Neuronal stem cell (in vitro differentiated cells): ENCODE measurements at regions not wholly inside any gene's neighbourhood (a gene's known extent, or its start where the extent isn't known, plus 50 kb on each side); places are given as distances from the start of the nearest gene placed in this dataset.

Experiments
- DNase-seq: peaks from one replicate; pipeline ENCODE4 v3.0.0-alpha.2; 2013; ENCODE audit warnings: low spot score
- H2AFZ ChIP-seq: one replicate; pipeline ENCODE4 v1.6.1; 2013; ENCODE audit warnings: mild to moderate bottlenecking, low read length, inconsistent platforms
- H2AK5ac ChIP-seq: 2 replicates; pipeline ENCODE4 v1.6.1; 2013; ENCODE audit warnings: low read depth, mild to moderate bottlenecking, inconsistent platforms, low read length, moderate library complexity, mixed read lengths
- H2BK120ac ChIP-seq: 2 replicates; pipeline ENCODE4 v1.6.1; 2013; ENCODE audit warnings: low read depth, mild to moderate bottlenecking, inconsistent platforms, low read length, moderate library complexity, mixed read lengths
- H2BK12ac ChIP-seq: one replicate; pipeline ENCODE4 v1.6.1; 2013; ENCODE audit warnings: low read length, inconsistent platforms
- H2BK15ac ChIP-seq: 2 replicates; pipeline ENCODE4 v1.6.1; 2013; ENCODE audit warnings: mild to moderate bottlenecking, low read length, inconsistent platforms, mixed read lengths
- H2BK5ac ChIP-seq: one replicate; pipeline ENCODE4 v1.6.1; 2013; ENCODE audit warnings: inconsistent platforms, mild to moderate bottlenecking, low read length, moderate library complexity
- H3K14ac ChIP-seq: one replicate; pipeline ENCODE4 v1.6.1; 2013; ENCODE audit warnings: low read length, inconsistent platforms
- H3K18ac ChIP-seq: 2 replicates; pipeline ENCODE4 v1.6.1; 2013; ENCODE audit warnings: low read length, inconsistent platforms
- H3K23ac ChIP-seq: 2 replicates; pipeline ENCODE4 v1.6.1; 2013; ENCODE audit warnings: low read depth, mild to moderate bottlenecking, mixed read lengths, low read length, inconsistent platforms; ENCODE audit not compliant: poor library complexity
- H3K27ac ChIP-seq: replicated peaks from 3 replicates; pipeline ENCODE4 v1.5.1; 2013; ENCODE audit warnings: low read length, inconsistent platforms
- H3K27me3 ChIP-seq, 3 experiments: 2 replicates each; pipeline ENCODE4 v1.6.1; 2013; ENCODE audit warnings: low read length in 3 of 3, mild to moderate bottlenecking in 2 of 3, inconsistent platforms in 1 of 3, low read depth in 1 of 3, mixed read lengths in 1 of 3, moderate library complexity in 1 of 3; ENCODE audit not compliant: control insufficient read depth in 3 of 3, insufficient read depth in 3 of 3
- H3K36me3 ChIP-seq, 2 donors: replicated peaks in 1 of 2; 2 replicates each; pipeline ENCODE4 v1.6.1; 2013; ENCODE audit warnings: low read length in 2 of 2; ENCODE audit not compliant: control insufficient read depth in 2 of 2, insufficient read depth in 2 of 2
- H3K4ac ChIP-seq: 2 replicates; pipeline ENCODE4 v1.6.1; 2013; ENCODE audit warnings: inconsistent platforms, mild to moderate bottlenecking, low read length, moderate library complexity
- H3K4me1 ChIP-seq, 2 donors: 1 replicate in 1 of 2; 2 replicates in 1 of 2; pipeline ENCODE4 v1.6.1; 2013; ENCODE audit warnings: low read length in 2 of 2, low read depth in 1 of 2; ENCODE audit not compliant: control insufficient read depth in 2 of 2, insufficient read depth in 1 of 2
- H3K4me2 ChIP-seq: one replicate; pipeline ENCODE4 v1.6.1; 2013; ENCODE audit warnings: mild to moderate bottlenecking, low read length, inconsistent platforms; ENCODE audit not compliant: insufficient read depth, poor library complexity, severe bottlenecking
- H3K4me3 ChIP-seq, 2 donors: 2 replicates each; pipeline ENCODE4 v1.5.1; 2013; ENCODE audit warnings: low read length in 2 of 2, mild to moderate bottlenecking in 2 of 2, inconsistent platforms in 1 of 2, moderate library complexity in 1 of 2
- H3K79me1 ChIP-seq: one replicate; pipeline ENCODE4 v1.6.1; 2013; ENCODE audit warnings: low read depth, mild to moderate bottlenecking, inconsistent platforms, low read length, moderate library complexity
- H3K9ac ChIP-seq: one replicate; pipeline ENCODE4 v1.6.1; 2013; ENCODE audit warnings: mild to moderate bottlenecking, low read depth, low read length, inconsistent platforms; ENCODE audit not compliant: poor library complexity
- H3K9me3 ChIP-seq, 2 donors: replicated peaks in 1 of 2; 2 replicates each; pipeline versions ENCODE3 to v1.6.1; 2013; ENCODE audit warnings: low read length in 2 of 2, mild to moderate bottlenecking in 2 of 2, inconsistent platforms in 1 of 2, low read depth in 1 of 2, mixed read lengths in 1 of 2, moderate library complexity in 1 of 2; ENCODE audit not compliant: control insufficient read depth in 2 of 2, insufficient read depth in 1 of 2
- H4K8ac ChIP-seq: one replicate; pipeline ENCODE4 v1.6.1; 2013; ENCODE audit warnings: low read depth, mild to moderate bottlenecking, inconsistent platforms, low read length, moderate library complexity
- H4K91ac ChIP-seq: one replicate; pipeline ENCODE4 v1.6.1; 2013; ENCODE audit warnings: low read length, low read depth, mild to moderate bottlenecking, inconsistent platforms; ENCODE audit not compliant: poor library complexity
- WGBS, 2 donors: extraction: QIAGEN DNeasy Blood & Tissue Kit; methylation state at CpG; one replicate each; pipeline ENCODE4 v1.1.7; 2013; ENCODE audit warnings: missing lambda C conversion rate in 2 of 2, mixed read lengths in 1 of 2; ENCODE audit not compliant: insufficient read length in 2 of 2, insufficient replicate concordance in 1 of 2; ENCODE audit errors: extremely low coverage in 2 of 2; 5-methylcytosine and 5-hydroxymethylcytosine counted together

GRCh38 chr12:46578190-46578982 is 205.8 kb upstream of the SLC38A2 start:
- Histone ChIP-seq H2BK12ac (no peak overlapping the region), H3K27me3 (no peaks in the 10 kb centered on the region), H3K4me3 (no peak overlapping the region), H2AFZ (peak overlapping the region; percentile 31), H4K8ac (no peak overlapping the region), H2BK5ac (no peak overlapping the region), H3K4me2 (no peak overlapping the region), H2BK120ac (no peak overlapping the region), H3K79me1 (no peaks in the 10 kb centered on the region), H3K4me1 (peaks cover 0 to 4% of the 10 kb centered on the region in 2 donors), H3K14ac (no peak overlapping the region), H3K9ac (no peak overlapping the region), H2AK5ac (no peak overlapping the region), H2BK15ac (no peak overlapping the region), H3K36me3 (no peaks in the 10 kb centered on the region), H3K23ac (no peak overlapping the region), H3K27ac (no peak overlapping the region), H3K4ac (no peak overlapping the region), H4K91ac (no peak overlapping the region), H3K18ac (no peak overlapping the region), H3K9me3 (no peaks in the 10 kb centered on the region)
- no peak for DNase-seq
- no CpG with 5 or more reads among the region's 4 CpGs for WGBS, 2 donors

GRCh38 chr12:46577063-46577776 is 204.6 kb upstream of the SLC38A2 start:
- Histone ChIP-seq H3K79me1 (no peaks in the 10 kb centered on the region), H3K9ac (no peak overlapping the region), H2BK12ac (no peak overlapping the region), H3K23ac (no peak overlapping the region), H4K91ac (no peak overlapping the region), H3K14ac (no peak overlapping the region), H3K4me3 (no peak overlapping the region), H2BK5ac (no peak overlapping the region), H4K8ac (no peak overlapping the region), H3K4me2 (no peak overlapping the region), H3K27me3 (no peaks in the 10 kb centered on the region), H3K9me3 (no peaks in the 10 kb centered on the region), H2AFZ (peak overlapping the region; percentile 50), H2AK5ac (no peak overlapping the region), H3K27ac (no peak overlapping the region), H2BK15ac (no peak overlapping the region), H2BK120ac (no peak overlapping the region), H3K18ac (no peak overlapping the region), H3K4me1 (peaks cover 0 to 4% of the 10 kb centered on the region in 2 donors), H3K4ac (no peak overlapping the region), H3K36me3 (no peaks in the 10 kb centered on the region)
- DNase-seq = no peak
- no CpG with 5 or more reads among the region's 5 CpGs for WGBS, 2 donors

- H3K18ac ChIP-seq = no peak overlapping the region
- H3K79me1 ChIP-seq = no peaks in the 10 kb centered on the region
- no peak overlapping the region for H3K9ac ChIP-seq
- no peak overlapping the region for H3K23ac ChIP-seq
- H3K27me3 ChIP-seq = no peaks in the 10 kb centered on the region
- no peak overlapping the region for H2BK12ac ChIP-seq
- no peak overlapping the region for H2BK120ac ChIP-seq
- WGBS, 2 donors = no CpG with 5 or more reads among the region's 2 CpGs
- no peak overlapping the region for H3K4ac ChIP-seq
- no peak overlapping the region for H4K8ac ChIP-seq
- no peak for DNase-seq
- no peak overlapping the region for H4K91ac ChIP-seq
- H2AK5ac ChIP-seq = no peak overlapping the region
- H3K4me2 ChIP-seq = no peak overlapping the region
- H3K4me3 ChIP-seq = no peak overlapping the region
- H3K14ac ChIP-seq = no peak overlapping the region
- H3K36me3 ChIP-seq = no peaks in the 10 kb centered on the region
- H3K27ac ChIP-seq = no peak overlapping the region
- no peaks in the 10 kb centered on the region for H3K9me3 ChIP-seq
- H2BK15ac ChIP-seq = no peak overlapping the region
- no peak overlapping the region for H2AFZ ChIP-seq
- H3K4me1 ChIP-seq = peaks cover 0 to 4% of the 10 kb centered on the region in 2 donors
- no peak overlapping the region for H2BK5ac ChIP-seq
These were observed 202.3 kb upstream of the SLC38A2 start for GRCh38 chr12:46574847-46575246.

GRCh38 chr12:46573347-46573658 is 200.7 kb upstream of the SLC38A2 start:
- no peak overlapping the region for H2BK12ac ChIP-seq
- H3K27me3 ChIP-seq = no peaks in the 10 kb centered on the region
- no peak overlapping the region for H2AK5ac ChIP-seq
- H4K91ac ChIP-seq = no peak overlapping the region
- no peak overlapping the region for H3K9ac ChIP-seq
- H2BK5ac ChIP-seq = no peak overlapping the region
- no peak overlapping the region for H3K4ac ChIP-seq
- H2BK120ac ChIP-seq = no peak overlapping the region
- H3K27ac ChIP-seq = no peak overlapping the region
- peaks cover 0 to 4% of the 10 kb centered on the region in 2 donors for H3K4me1 ChIP-seq
- WGBS, 2 donors = no CpG with 5 or more reads among the region's 1 CpG
- no peak overlapping the region for H4K8ac ChIP-seq
- no peak overlapping the region for H3K23ac ChIP-seq
- no peak for DNase-seq
- peaks cover 3 to 4% of the 10 kb centered on the region in 2 donors for H3K9me3 ChIP-seq
- H3K4me2 ChIP-seq = no peak overlapping the region
- no peaks in the 10 kb centered on the region for H3K79me1 ChIP-seq
- H3K14ac ChIP-seq = no peak overlapping the region
- no peak overlapping the region for H3K18ac ChIP-seq
- no peak overlapping the region for H2BK15ac ChIP-seq
- H3K4me3 ChIP-seq = no peak overlapping the region
- no peak overlapping the region for H2AFZ ChIP-seq
- H3K36me3 ChIP-seq = no peaks in the 10 kb centered on the region
